Uterus (tissue), 3 donors: ENCODE measurements at regions not wholly inside any gene's neighbourhood (a gene's known extent, or its start where the extent isn't known, plus 50 kb on each side); places are given as distances from the start of the nearest gene placed in this dataset.

Experiments used
- DNase-seq, 2 donors: peaks; one replicate each; pipeline ENCODE4 v3.0.0-alpha.2; 2019 to 2020
- H3K27ac ChIP-seq, 2 donors: fragments of 200-600 bp; sonication (generic); 1 replicate in 1 of 2; 2 replicates in 1 of 2; pipeline ENCODE4 v1.5.1; 2016 to 2018
- H3K27me3 ChIP-seq, 2 donors: fragments of 200-600 bp; sonication (generic); one replicate each; pipeline ENCODE4 v1.5.1; 2018 to 2019; ENCODE audit warnings: control low read depth in 1 of 2
- H3K36me3 ChIP-seq, 2 donors: fragments of 200-600 bp; sonication (generic); one replicate each; pipeline ENCODE4 v1.5.1; 2019; ENCODE audit warnings: control low read depth in 1 of 2
- H3K4me1 ChIP-seq, 2 donors: fragments of 200-600 bp; sonication (generic); one replicate each; pipeline ENCODE4 v1.5.1; 2018 to 2019; ENCODE audit warnings: control low read depth in 1 of 2
- H3K4me3 ChIP-seq, 2 donors: fragments of 200-600 bp; sonication (generic); 1 replicate in 1 of 2; 2 replicates in 1 of 2; pipeline ENCODE4 v1.5.1; 2018 to 2019; ENCODE audit warnings: mild to moderate bottlenecking in 1 of 2
- H3K9me3 ChIP-seq, 2 donors: fragments of 200-600 bp; sonication (generic); one replicate each; pipeline ENCODE4 v1.5.1; 2019; ENCODE audit warnings: control low read depth in 1 of 2
- POLR2A ChIP-seq, 2 donors: fragments of 450-650 bp; IDR thresholded peaks; one replicate each; pipeline ENCODE4 v1.6.1; 2016; ENCODE audit warnings: antibody characterized with exemption in 2 of 2, mild to moderate bottlenecking in 1 of 2, moderate library complexity in 1 of 2
- intact Hi-C: fragments of 100-400 bp; cut with DNase I; formaldehyde crosslinking; loops from one replicate; pipeline ENCODE4 v1.15.1; 2023; ENCODE audit warnings: low total_unique reads
- TF ChIP-seq, protein P1 (sequence below), 4 experiments: fragments of 200-600 bp in 2 of 4; fragments of 450-650 bp in 2 of 4; sonication (generic) in 2 of 4; IDR thresholded peaks; one replicate each; pipeline ENCODE4 v1.5.1; 2016 to 2019; ENCODE audit warnings: antibody characterized with exemption in 4 of 4, mild to moderate bottlenecking in 2 of 4, moderate library complexity in 1 of 4
- donor health status: DM: yes; HTN: yes; CAD: no.

DNA sequence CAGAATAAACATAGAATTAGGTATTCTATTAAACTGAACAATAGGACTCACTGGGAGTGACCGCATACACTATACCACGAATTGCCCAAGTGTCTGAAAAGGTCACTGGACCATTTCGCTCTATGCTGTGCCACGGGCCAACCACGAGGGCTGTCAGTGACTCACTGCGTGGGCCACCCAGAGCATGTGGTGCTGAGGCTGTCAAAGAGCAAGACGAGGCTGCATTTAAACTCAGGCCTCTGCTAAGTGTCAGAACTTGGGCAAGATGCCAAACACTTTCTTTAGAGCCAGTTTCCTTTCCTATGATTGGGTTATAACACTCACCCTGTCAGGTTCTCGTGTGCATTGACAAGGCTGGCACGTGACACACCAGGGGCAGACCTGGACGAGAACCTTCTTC, 97.5 kb downstream of the SH3YL1 start:
- Histone ChIP-seq H3K27ac (no peak overlapping the region), H3K4me1 (peaks cover 0 to 5% of the 10 kb centered on the region in 2 donors), H3K36me3 (no peaks in the 10 kb centered on the region), H3K4me3 (no peak overlapping the region), H3K9me3 (no peaks in the 10 kb centered on the region), H3K27me3 (no peaks in the 10 kb centered on the region)
- TF ChIP-seq, protein P1, sequence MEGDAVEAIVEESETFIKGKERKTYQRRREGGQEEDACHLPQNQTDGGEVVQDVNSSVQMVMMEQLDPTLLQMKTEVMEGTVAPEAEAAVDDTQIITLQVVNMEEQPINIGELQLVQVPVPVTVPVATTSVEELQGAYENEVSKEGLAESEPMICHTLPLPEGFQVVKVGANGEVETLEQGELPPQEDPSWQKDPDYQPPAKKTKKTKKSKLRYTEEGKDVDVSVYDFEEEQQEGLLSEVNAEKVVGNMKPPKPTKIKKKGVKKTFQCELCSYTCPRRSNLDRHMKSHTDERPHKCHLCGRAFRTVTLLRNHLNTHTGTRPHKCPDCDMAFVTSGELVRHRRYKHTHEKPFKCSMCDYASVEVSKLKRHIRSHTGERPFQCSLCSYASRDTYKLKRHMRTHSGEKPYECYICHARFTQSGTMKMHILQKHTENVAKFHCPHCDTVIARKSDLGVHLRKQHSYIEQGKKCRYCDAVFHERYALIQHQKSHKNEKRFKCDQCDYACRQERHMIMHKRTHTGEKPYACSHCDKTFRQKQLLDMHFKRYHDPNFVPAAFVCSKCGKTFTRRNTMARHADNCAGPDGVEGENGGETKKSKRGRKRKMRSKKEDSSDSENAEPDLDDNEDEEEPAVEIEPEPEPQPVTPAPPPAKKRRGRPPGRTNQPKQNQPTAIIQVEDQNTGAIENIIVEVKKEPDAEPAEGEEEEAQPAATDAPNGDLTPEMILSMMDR (IDR thresholded peaks at IDR 0.05) = no peak
- no peak for TF ChIP-seq POLR2A (IDR thresholded peaks at IDR 0.05)
- DNase-seq = peak; percentile 32 to 60
- intact Hi-C loops = no loop called here

DNA sequence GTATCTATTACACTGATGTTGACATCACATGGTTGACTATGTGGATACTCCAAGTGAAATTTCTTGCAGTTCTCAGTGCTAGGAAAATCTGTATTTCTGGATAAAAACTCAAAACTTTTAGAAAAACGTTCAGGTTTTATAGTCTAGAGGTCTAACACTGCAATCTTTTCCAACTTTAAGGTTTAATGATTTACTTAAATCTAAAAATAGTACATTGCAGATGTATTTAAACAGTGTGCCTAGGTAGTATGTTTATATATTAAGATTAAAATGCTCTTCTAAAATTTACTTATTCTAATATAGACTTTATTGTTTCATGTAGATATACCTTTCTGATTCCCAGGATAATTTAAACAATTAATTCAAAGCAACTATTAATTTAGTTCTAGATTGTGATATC, 98.3 kb downstream of the SH3YL1 start:
- no peak overlapping the region for H3K27ac ChIP-seq
- peaks cover 0 to 5% of the 10 kb centered on the region in 2 donors for H3K4me1 ChIP-seq
- DNase-seq = no peak
- intact Hi-C loops = no loop called here
- no peaks in the 10 kb centered on the region for H3K27me3 ChIP-seq
- no peak for TF ChIP-seq POLR2A (IDR thresholded peaks at IDR 0.05)
- TF ChIP-seq, protein P1 (IDR thresholded peaks at IDR 0.05) = no peak
- H3K36me3 ChIP-seq = no peaks in the 10 kb centered on the region
- H3K4me3 ChIP-seq = no peak overlapping the region
- no peaks in the 10 kb centered on the region for H3K9me3 ChIP-seq

DNA sequence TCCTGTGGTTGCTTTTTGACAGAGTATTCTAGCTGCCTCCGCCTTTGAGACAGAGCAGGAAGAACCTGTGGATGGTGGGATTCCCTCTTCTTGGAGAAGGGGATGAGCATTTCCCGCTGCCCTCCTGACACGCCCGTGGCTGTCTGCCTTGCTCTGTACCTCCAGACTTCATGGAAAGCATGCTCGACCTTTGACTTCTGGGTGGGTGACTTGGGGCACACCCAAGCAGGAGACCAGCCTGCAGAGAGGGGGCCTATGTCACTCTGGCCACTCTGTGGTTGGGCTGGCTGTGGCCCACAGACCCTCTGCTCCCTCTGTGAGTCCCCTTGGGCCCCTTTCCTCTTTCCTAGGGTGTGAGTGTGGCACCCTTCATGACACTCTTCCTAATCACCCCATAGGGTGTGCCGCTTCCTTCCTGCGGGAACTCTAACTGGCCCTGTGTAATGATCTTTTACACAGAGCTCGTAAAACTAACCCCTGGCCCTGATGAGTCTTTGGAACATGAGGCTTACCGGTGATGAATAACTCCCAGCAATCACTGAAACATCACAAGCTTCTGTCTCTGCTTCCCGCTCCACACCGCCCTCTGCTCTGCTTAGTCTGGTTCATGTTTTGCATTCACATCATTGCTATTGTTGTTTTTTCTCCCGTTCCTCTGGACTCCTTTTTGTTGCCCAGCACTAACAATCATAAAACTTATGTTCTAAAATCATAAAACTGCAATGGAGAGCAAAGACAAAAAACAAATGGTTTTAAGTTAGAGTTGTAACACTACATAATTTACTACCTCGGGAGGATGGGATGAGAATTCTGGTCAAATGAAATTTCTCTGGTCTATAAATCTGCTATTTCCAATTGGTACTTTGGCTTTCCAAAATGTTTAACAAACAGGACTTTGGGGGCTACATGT, 101.1 kb downstream of the SH3YL1 start:
- H3K4me1 ChIP-seq = peaks cover 0 to 5% of the 10 kb centered on the region in 2 donors
- intact Hi-C loops = no loop called here
- peak overlapping the region; percentile 79 to 94 for H3K27ac ChIP-seq
- no peak overlapping the region for H3K4me3 ChIP-seq
- TF ChIP-seq, protein P1 (IDR thresholded peaks at IDR 0.05) = no peak
- TF ChIP-seq POLR2A (IDR thresholded peaks at IDR 0.05) = no peak
- peak; percentile 62 to 85 for DNase-seq
- H3K9me3 ChIP-seq = no peaks in the 10 kb centered on the region
- no peaks in the 10 kb centered on the region for H3K27me3 ChIP-seq
- no peaks in the 10 kb centered on the region for H3K36me3 ChIP-seq

DNA sequence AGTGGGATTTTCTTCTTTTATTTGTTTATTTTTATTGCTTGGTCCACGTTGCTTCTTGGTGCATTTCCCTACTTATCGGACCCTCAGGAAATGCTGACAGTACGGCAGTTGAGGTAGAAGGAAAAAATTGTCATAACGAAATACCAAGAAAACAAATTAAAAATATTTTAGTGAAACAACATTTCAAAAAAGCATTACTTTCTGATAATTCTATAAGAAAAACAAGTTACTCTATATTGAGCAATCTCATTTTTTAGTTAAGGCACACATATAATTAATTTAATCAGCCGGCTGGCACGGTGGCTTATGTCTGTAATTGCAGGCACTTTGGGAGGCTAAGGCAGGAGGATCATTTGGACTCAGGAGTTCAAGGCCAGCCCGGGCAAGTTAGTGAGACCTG, 102.1 kb downstream of the SH3YL1 start:
- peak overlapping the region; percentile 79 to 94 for H3K27ac ChIP-seq
- H3K27me3 ChIP-seq = no peaks in the 10 kb centered on the region
- H3K4me1 ChIP-seq = peaks cover 0 to 5% of the 10 kb centered on the region in 2 donors
- no peak overlapping the region for H3K4me3 ChIP-seq
- intact Hi-C loops = no loop called here
- DNase-seq = no peak
- no peaks in the 10 kb centered on the region for H3K36me3 ChIP-seq
- TF ChIP-seq, protein P1 (IDR thresholded peaks at IDR 0.05) = no peak
- TF ChIP-seq POLR2A (IDR thresholded peaks at IDR 0.05) = no peak
- no peaks in the 10 kb centered on the region for H3K9me3 ChIP-seq

DNA sequence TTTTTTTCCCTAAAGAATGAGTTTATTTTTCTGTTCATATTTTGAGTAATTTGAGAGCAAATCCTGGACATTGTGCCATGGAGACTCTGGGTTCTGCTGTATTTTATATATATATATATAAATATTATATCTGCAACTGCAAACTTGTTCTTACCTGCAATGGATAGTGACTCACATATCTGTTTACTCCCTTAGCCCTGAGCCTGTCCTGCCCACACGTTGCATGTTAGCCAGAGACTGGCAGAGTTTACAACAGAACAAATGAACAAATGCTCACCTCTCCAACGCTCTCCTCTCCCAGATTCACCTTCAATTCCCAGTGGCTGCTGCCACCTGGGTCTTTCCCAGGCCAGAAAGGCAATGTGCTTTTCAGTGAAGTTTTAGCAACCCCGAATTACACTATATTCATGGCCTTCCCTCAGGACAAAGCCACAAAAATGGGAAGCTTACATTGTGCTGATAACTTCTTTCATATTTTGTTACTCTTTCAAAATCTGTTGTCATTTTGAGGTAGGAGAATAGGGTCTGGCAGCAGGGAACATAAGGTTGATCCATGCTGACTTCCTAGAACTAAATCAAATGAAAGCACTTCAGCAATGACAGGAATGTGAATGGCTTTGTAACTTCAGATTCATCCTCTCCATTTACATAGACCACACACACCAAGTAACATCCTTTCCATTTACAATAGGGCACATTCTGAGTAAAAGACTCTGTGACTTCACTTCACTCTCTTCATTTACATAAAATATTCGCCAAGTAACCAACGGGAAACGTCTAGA, 105.4 kb upstream of the FAM110C start:
- DNase-seq = no peak
- intact Hi-C loops = no loop called here
- Histone ChIP-seq H3K27ac (no peak overlapping the region), H3K4me1 (no peaks in the 10 kb centered on the region), H3K27me3 (no peaks in the 10 kb centered on the region), H3K36me3 (no peaks in the 10 kb centered on the region), H3K9me3 (no peaks in the 10 kb centered on the region), H3K4me3 (no peak overlapping the region)
- TF ChIP-seq, protein P1 (IDR thresholded peaks at IDR 0.05) = no peak
- TF ChIP-seq POLR2A (IDR thresholded peaks at IDR 0.05) = no peak
